Lower leg skin (tissue), 3 donors: ENCODE measurements at regions not wholly inside any gene's neighbourhood (a gene's known extent, or its start where the extent isn't known, plus 50 kb on each side); places are given as distances from the start of the nearest gene placed in this dataset.

Experiments used
- POLR2A ChIP-seq, 2 donors: fragments of 450-650 bp; IDR thresholded peaks; one replicate each; pipeline ENCODE4 v1.6.1; 2016 to 2017; ENCODE audit warnings: antibody characterized with exemption in 2 of 2, mild to moderate bottlenecking in 1 of 2, moderate library complexity in 1 of 2
- TF ChIP-seq, protein P1 (sequence below), 3 donors: fragments of 450-650 bp; IDR thresholded peaks; one replicate each; pipeline ENCODE4 v1.5.1; 2016; ENCODE audit warnings: antibody characterized with exemption in 3 of 3, mild to moderate bottlenecking in 3 of 3, moderate library complexity in 2 of 3

DNA sequence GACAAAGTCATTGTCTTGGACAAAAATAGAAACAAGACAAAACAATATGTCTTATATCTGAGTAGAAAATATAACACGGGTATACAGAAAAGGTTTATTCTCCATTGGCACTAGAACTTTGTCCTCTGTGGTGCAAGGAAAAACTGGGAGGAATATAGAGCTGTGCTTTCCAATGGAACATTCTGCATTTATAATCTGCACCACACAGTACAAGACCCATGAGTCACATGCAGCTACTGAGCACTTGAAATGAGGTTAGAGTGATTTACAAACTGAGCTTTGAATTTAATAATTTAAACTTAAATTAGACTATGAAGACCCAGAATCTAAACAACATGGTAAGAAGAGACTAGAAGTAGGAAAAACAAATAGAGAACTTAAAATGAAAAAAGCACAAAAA is 86.1 kb downstream of the RAP2A start:
- TF ChIP-seq, protein P1, sequence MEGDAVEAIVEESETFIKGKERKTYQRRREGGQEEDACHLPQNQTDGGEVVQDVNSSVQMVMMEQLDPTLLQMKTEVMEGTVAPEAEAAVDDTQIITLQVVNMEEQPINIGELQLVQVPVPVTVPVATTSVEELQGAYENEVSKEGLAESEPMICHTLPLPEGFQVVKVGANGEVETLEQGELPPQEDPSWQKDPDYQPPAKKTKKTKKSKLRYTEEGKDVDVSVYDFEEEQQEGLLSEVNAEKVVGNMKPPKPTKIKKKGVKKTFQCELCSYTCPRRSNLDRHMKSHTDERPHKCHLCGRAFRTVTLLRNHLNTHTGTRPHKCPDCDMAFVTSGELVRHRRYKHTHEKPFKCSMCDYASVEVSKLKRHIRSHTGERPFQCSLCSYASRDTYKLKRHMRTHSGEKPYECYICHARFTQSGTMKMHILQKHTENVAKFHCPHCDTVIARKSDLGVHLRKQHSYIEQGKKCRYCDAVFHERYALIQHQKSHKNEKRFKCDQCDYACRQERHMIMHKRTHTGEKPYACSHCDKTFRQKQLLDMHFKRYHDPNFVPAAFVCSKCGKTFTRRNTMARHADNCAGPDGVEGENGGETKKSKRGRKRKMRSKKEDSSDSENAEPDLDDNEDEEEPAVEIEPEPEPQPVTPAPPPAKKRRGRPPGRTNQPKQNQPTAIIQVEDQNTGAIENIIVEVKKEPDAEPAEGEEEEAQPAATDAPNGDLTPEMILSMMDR (IDR thresholded peaks at IDR 0.05), result no peak
- TF ChIP-seq POLR2A (IDR thresholded peaks at IDR 0.05), result no peak
